ENCODE measurements at regions not wholly inside any gene's neighbourhood (a gene's known extent, or its start where the extent isn't known, plus 50 kb on each side); places are given as distances from the start of the nearest gene placed in this dataset.

GRCh38 chr12:5374713-5375112 lies 57.2 kb upstream of the NTF3 start:
- TF ChIP-seq, protein P1, sequence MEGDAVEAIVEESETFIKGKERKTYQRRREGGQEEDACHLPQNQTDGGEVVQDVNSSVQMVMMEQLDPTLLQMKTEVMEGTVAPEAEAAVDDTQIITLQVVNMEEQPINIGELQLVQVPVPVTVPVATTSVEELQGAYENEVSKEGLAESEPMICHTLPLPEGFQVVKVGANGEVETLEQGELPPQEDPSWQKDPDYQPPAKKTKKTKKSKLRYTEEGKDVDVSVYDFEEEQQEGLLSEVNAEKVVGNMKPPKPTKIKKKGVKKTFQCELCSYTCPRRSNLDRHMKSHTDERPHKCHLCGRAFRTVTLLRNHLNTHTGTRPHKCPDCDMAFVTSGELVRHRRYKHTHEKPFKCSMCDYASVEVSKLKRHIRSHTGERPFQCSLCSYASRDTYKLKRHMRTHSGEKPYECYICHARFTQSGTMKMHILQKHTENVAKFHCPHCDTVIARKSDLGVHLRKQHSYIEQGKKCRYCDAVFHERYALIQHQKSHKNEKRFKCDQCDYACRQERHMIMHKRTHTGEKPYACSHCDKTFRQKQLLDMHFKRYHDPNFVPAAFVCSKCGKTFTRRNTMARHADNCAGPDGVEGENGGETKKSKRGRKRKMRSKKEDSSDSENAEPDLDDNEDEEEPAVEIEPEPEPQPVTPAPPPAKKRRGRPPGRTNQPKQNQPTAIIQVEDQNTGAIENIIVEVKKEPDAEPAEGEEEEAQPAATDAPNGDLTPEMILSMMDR (IDR thresholded peaks at IDR 0.05; ENCODE audit: insufficient read depth, low read depth, low read length): no peak
- H3K4me3 ChIP-seq (ENCODE audit: low read depth, low read length): no peak overlapping the region

GRCh38 chr12:5375547-5376295 lies 56.2 kb upstream of the NTF3 start:
- DNase-seq (ENCODE audit: low read depth): no peak
- TF ChIP-seq, protein P1 (IDR thresholded peaks at IDR 0.05; ENCODE audit: insufficient read depth, low read depth, low read length): no peak
- H3K4me3 ChIP-seq (ENCODE audit: low read depth, low read length): no peak overlapping the region

More at GRCh38 chr12:5374713-5375112, 57.2 kb upstream of the NTF3 start:
- DNase-seq (ENCODE audit: low read depth): no peak

- TF ChIP-seq, protein P1 (IDR thresholded peaks at IDR 0.05; ENCODE audit: insufficient read depth, low read depth, low read length): no peak
- DNase-seq (ENCODE audit: low read depth): no peak
- H3K4me3 ChIP-seq (ENCODE audit: low read depth, low read length): no peak overlapping the region
These were observed 55.2 kb upstream of the NTF3 start for GRCh38 chr12:5376591-5377207.

- DNase-seq (ENCODE audit: low read depth): no peak
- TF ChIP-seq, protein P1 (IDR thresholded peaks at IDR 0.05; ENCODE audit: insufficient read depth, low read depth, low read length): no peak
These were observed 53.8 kb upstream of the NTF3 start for GRCh38 chr12:5377997-5378592.

DNA sequence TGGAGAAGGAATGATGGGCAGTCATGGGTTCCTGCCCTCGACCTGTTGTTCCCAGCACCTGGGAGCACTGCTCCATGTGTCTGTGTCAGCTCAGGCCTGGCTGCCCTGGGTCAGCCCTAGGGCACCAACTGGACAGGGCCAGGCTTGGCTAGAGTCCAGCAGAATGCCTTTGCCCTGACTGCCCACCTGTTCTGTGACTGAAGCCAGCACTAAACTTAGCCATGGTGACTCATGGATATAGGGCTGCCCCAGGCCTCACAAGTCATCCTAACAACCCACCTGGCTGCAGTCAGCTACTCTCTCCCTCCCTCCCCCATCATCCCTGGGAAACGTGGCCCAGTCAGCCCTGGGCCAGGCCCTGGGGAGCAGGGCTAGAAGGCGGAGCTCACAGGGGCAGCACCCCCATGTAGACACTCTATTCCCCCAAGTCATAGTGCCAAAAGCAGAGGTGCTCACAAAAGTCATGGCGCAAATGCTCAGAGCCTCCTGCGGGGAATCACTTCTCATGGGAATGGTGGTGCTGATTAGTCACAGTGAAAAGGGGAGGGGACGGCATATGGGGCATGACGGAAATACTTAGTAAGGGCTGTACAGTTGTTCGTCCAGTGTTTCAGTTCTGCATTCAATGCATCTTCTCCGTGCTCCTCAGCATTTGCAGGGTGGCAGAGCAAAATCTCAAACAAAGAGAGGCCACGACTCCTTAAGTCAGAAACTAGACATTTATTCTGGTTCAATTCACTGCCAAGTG lies 52.0 kb upstream of the NTF3 start:
- H3K4me3 ChIP-seq (ENCODE audit: low read depth, low read length): no peak overlapping the region
- DNase-seq (ENCODE audit: low read depth): no peak
- TF ChIP-seq, protein P1 (IDR thresholded peaks at IDR 0.05; ENCODE audit: insufficient read depth, low read depth, low read length): no peak

More at GRCh38 chr12:5377997-5378592, 53.8 kb upstream of the NTF3 start:
- no peak overlapping the region for H3K4me3 ChIP-seq (ENCODE audit: low read depth, low read length)
